ENCODE measurements at regions not wholly inside any gene's neighbourhood (a gene's known extent, or its start where the extent isn't known, plus 50 kb on each side); places are given as distances from the start of the nearest gene placed in this dataset.

GRCh38 chr12:114293073-114293472 is 112.9 kb downstream of the TBX5 start:
- no peak for TF ChIP-seq CTCF (IDR thresholded peaks at IDR 0.05)
- no peak for TF ChIP-seq EP300 (IDR thresholded peaks at IDR 0.05)

Measured in gastroesophageal sphincter (tissue), 3 donors.